ENCODE measurements at regions not wholly inside any gene's neighbourhood (a gene's known extent, or its start where the extent isn't known, plus 50 kb on each side); places are given as distances from the start of the nearest gene placed in this dataset.

DNA sequence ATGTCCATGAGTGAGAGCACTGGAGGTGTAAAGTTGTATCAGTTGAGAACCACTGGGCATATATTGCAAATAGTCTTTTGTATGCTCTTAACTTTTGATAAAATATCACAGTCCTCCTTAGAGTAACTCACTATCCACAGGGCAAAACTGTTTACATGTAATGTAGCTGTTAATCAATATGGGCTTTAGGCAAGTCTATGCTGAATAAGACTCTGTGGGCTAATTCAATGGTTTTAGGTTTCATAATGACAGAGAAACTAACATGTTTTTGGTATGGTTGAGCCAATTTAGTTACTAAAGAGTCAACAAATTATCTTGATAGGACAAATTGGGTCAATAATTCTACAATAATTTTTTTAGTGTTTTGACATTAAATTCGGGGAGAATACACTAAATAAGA is 1134.9 kb upstream of the FAM98A start:
- TF ChIP-seq, protein P1, sequence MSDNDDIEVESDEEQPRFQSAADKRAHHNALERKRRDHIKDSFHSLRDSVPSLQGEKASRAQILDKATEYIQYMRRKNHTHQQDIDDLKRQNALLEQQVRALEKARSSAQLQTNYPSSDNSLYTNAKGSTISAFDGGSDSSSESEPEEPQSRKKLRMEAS (IDR thresholded peaks at IDR 0.05; ENCODE audit: low read depth): no peak
- no peak for TF ChIP-seq NFIC (IDR thresholded peaks at IDR 0.05; ENCODE audit: borderline replicate concordance)
- no peak for TF ChIP-seq RFX5 (IDR thresholded peaks at IDR 0.05; ENCODE audit: low read length)
- TF ChIP-seq TAF1 (IDR thresholded peaks at IDR 0.05; ENCODE audit: borderline replicate concordance, low read depth, low read length): no peak
- TF ChIP-seq TCF12 (IDR thresholded peaks at IDR 0.05): no peak
- no peak for TF ChIP-seq JUND (IDR thresholded peaks at IDR 0.05)
- TF ChIP-seq, protein P2, sequence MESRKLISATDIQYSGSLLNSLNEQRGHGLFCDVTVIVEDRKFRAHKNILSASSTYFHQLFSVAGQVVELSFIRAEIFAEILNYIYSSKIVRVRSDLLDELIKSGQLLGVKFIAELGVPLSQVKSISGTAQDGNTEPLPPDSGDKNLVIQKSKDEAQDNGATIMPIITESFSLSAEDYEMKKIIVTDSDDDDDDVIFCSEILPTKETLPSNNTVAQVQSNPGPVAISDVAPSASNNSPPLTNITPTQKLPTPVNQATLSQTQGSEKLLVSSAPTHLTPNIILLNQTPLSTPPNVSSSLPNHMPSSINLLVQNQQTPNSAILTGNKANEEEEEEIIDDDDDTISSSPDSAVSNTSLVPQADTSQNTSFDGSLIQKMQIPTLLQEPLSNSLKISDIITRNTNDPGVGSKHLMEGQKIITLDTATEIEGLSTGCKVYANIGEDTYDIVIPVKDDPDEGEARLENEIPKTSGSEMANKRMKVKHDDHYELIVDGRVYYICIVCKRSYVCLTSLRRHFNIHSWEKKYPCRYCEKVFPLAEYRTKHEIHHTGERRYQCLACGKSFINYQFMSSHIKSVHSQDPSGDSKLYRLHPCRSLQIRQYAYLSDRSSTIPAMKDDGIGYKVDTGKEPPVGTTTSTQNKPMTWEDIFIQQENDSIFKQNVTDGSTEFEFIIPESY (IDR thresholded peaks at IDR 0.05; ENCODE audit: borderline replicate concordance, low read depth): no peak
- TF ChIP-seq ELF1 (IDR thresholded peaks at IDR 0.05): no peak
- no peak for TF ChIP-seq CHD2 (IDR thresholded peaks at IDR 0.05; ENCODE audit: low read length, partially characterized antibody)
- no peak for TF ChIP-seq MXI1 (IDR thresholded peaks at IDR 0.05; ENCODE audit: low read depth, low read length)
- TF ChIP-seq EZH2phosphoT487 (IDR thresholded peaks at IDR 0.05; ENCODE audit: borderline replicate concordance, low read depth): no peak
- TF ChIP-seq GATA2 (CRISPR knock-in tag; IDR thresholded peaks at IDR 0.05): no peak
- TF ChIP-seq, protein P3, sequence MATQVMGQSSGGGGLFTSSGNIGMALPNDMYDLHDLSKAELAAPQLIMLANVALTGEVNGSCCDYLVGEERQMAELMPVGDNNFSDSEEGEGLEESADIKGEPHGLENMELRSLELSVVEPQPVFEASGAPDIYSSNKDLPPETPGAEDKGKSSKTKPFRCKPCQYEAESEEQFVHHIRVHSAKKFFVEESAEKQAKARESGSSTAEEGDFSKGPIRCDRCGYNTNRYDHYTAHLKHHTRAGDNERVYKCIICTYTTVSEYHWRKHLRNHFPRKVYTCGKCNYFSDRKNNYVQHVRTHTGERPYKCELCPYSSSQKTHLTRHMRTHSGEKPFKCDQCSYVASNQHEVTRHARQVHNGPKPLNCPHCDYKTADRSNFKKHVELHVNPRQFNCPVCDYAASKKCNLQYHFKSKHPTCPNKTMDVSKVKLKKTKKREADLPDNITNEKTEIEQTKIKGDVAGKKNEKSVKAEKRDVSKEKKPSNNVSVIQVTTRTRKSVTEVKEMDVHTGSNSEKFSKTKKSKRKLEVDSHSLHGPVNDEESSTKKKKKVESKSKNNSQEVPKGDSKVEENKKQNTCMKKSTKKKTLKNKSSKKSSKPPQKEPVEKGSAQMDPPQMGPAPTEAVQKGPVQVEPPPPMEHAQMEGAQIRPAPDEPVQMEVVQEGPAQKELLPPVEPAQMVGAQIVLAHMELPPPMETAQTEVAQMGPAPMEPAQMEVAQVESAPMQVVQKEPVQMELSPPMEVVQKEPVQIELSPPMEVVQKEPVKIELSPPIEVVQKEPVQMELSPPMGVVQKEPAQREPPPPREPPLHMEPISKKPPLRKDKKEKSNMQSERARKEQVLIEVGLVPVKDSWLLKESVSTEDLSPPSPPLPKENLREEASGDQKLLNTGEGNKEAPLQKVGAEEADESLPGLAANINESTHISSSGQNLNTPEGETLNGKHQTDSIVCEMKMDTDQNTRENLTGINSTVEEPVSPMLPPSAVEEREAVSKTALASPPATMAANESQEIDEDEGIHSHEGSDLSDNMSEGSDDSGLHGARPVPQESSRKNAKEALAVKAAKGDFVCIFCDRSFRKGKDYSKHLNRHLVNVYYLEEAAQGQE (IDR thresholded peaks at IDR 0.05; ENCODE audit: low read depth, low read length): no peak
- no peak for TF ChIP-seq RAD21 (IDR thresholded peaks at IDR 0.05; ENCODE audit: low read length)
- Histone ChIP-seq H2AFZ (ENCODE audit: low read depth) (no peak overlapping the region), H3K79me2 (ENCODE audit: insufficient read depth) (no peaks in the 10 kb centered on the region), H3K27me3 (ENCODE audit: insufficient read depth) (no peaks in the 10 kb centered on the region), H3K4me3 (ENCODE audit: low read depth in 2 of 2, low read length in 1 of 2) (no peak overlapping the region), H3K36me3 (replicated peaks in 1 of 2; ENCODE audit: control insufficient read depth in 1 of 2, insufficient read depth in 2 of 2, low read length in 1 of 2) (no peaks in the 10 kb centered on the region), H4K20me1 (ENCODE audit: insufficient read depth) (no peaks in the 10 kb centered on the region), H3K9me2 (no peaks in the 10 kb centered on the region), H3F3A (replicated peaks; ENCODE audit: insufficient read depth) (no peaks in the 10 kb centered on the region), H3K9me3 (no peaks in the 10 kb centered on the region), H3K4me1 (ENCODE audit: control insufficient read depth in 1 of 2, insufficient read depth in 2 of 2, low read depth in 1 of 2, low read length in 1 of 2) (no peaks in the 10 kb centered on the region), H3K9ac (no peak overlapping the region), H3K4me2 (no peak overlapping the region), H3K27ac (ENCODE audit: low read depth in 2 of 2, low read length in 1 of 2) (no peak overlapping the region)
- ChIA-PET CTCF (no interaction called here), POLR2A (no interaction called here)
- DNase-seq: no peak
- WGBS (ENCODE audit: low lambda C conversion rate): 0% methylated on average over 1 of the region's 1 CpG

DNA sequence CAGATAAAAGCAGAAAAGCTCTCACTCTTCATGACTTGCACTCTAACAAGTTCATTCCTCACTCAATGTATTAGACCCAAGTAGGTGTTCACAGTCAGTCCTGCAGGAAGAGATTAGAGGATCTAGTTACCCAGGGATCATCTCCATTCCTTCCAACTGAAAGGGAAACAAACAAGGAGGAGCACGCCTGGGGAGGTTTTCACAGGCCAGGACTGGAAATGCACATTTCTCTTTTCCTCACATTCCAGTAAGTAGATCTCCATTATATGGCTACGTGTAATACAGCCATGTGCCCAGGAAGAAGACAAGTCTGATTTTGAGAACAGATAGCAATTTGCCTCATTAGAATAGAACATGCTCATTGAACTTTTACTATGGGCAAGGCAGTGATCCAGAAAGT is 1132.2 kb upstream of the FAM98A start:
- Histone ChIP-seq H3K27ac (ENCODE audit: low read depth in 2 of 2, low read length in 1 of 2) (no peak overlapping the region), H2AFZ (ENCODE audit: low read depth) (no peak overlapping the region), H3K4me1 (ENCODE audit: control insufficient read depth in 1 of 2, insufficient read depth in 2 of 2, low read depth in 1 of 2, low read length in 1 of 2) (no peaks in the 10 kb centered on the region), H3K79me2 (ENCODE audit: insufficient read depth) (no peaks in the 10 kb centered on the region), H3K9me2 (no peaks in the 10 kb centered on the region), H3F3A (replicated peaks; ENCODE audit: insufficient read depth) (no peaks in the 10 kb centered on the region), H3K27me3 (ENCODE audit: insufficient read depth) (no peaks in the 10 kb centered on the region), H3K9me3 (no peaks in the 10 kb centered on the region), H3K4me2 (no peak overlapping the region), H3K9ac (no peak overlapping the region), H4K20me1 (ENCODE audit: insufficient read depth) (no peaks in the 10 kb centered on the region), H3K4me3 (ENCODE audit: low read depth in 2 of 2, low read length in 1 of 2) (no peak overlapping the region), H3K36me3 (replicated peaks in 1 of 2; ENCODE audit: control insufficient read depth in 1 of 2, insufficient read depth in 2 of 2, low read length in 1 of 2) (no peaks in the 10 kb centered on the region)
- ChIA-PET CTCF (no interaction called here), POLR2A (no interaction called here)
- TF ChIP-seq RXRA (IDR thresholded peaks at IDR 0.05; ENCODE audit: borderline replicate concordance, low read depth) (no peak), SIN3A (IDR thresholded peaks at IDR 0.05; ENCODE audit: borderline replicate concordance, low read depth, low read length) (no peak), SMC3 (IDR thresholded peaks at IDR 0.05; ENCODE audit: low read depth, low read length) (no peak), JUND (IDR thresholded peaks at IDR 0.05) (no peak), RAD21 (IDR thresholded peaks at IDR 0.05; ENCODE audit: low read length) (no peak), NRF1 (IDR thresholded peaks at IDR 0.05; ENCODE audit: low read depth, low read length) (no peak), FOXM1 (IDR thresholded peaks at IDR 0.05; ENCODE audit: low read depth) (no peak), GATA2 (CRISPR knock-in tag; IDR thresholded peaks at IDR 0.05) (no peak), TCF12 (IDR thresholded peaks at IDR 0.05) (no peak), USF1 (IDR thresholded peaks at IDR 0.05; ENCODE audit: borderline replicate concordance, low read depth) (no peak), MXI1 (IDR thresholded peaks at IDR 0.05; ENCODE audit: low read depth, low read length) (no peak)
- TF ChIP-seq, protein P1 (IDR thresholded peaks at IDR 0.05; ENCODE audit: low read depth): no peak
- no peak for DNase-seq
- 3% methylated on average over 2 of the region's 2 CpGs for WGBS (ENCODE audit: low lambda C conversion rate)

All from SK-N-SH (cell line).